Eye (tissue), 1 donor: ENCODE measurements at regions not wholly inside any gene's neighbourhood (a gene's known extent, or its start where the extent isn't known, plus 50 kb on each side); places are given as distances from the start of the nearest gene placed in this dataset.

Source experiments
- DNase-seq: peaks from one replicate; pipeline ENCODE4 v3.0.0-alpha.2; 2015

- DNase-seq: no peak
Observed at GRCh38 chr6:1554141-1554475, 55.6 kb upstream of the FOXC1 start.

- peak; percentile 84 for DNase-seq
Observed at GRCh38 chr6:1554476-1555310, 55.0 kb upstream of the FOXC1 start.

GRCh38 chr6:1558388-1558787 lies 51.3 kb upstream of the FOXC1 start:
- no peak for DNase-seq
